SIG-M5 treated with dmso at 0.1 percent for 504 hours (cell line): ENCODE measurements at regions not wholly inside any gene's neighbourhood (a gene's known extent, or its start where the extent isn't known, plus 50 kb on each side); places are given as distances from the start of the nearest gene placed in this dataset.
"Not testable (repeated sequence)": the region's sequence is repeated elsewhere in the genome, so short reads cannot be mapped to it uniquely, and the experiment has no call there.

Source experiments
- DNase-seq: peaks from one replicate; lab custom pipeline; 2025; ENCODE audit not compliant: unreplicated experiment; lab: John Stamatoyannopoulos, UW

DNA sequence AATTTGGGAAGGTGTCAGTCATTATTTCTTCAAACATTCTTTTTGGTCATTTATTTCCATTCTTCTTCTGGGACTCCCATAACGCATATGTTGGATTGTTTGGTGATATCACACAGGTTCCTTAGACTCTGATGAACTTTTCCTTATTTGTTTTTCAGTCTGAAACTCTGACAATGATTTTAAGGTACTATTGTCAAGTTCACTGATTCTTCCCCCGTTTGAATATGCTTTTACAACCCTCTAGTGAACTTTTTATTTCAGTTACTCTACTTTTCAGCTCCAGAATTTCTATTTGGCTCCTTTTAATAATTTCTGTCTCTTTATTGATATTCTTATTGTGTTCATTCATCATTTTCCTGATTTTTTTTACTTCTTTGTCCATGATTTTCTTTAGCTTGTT is 92.5 kb upstream of the RORB start:
- no peak for DNase-seq

GRCh38 chr9:74407166-74407565 is 90.0 kb upstream of the RORB start:
- no peak for DNase-seq

DNA sequence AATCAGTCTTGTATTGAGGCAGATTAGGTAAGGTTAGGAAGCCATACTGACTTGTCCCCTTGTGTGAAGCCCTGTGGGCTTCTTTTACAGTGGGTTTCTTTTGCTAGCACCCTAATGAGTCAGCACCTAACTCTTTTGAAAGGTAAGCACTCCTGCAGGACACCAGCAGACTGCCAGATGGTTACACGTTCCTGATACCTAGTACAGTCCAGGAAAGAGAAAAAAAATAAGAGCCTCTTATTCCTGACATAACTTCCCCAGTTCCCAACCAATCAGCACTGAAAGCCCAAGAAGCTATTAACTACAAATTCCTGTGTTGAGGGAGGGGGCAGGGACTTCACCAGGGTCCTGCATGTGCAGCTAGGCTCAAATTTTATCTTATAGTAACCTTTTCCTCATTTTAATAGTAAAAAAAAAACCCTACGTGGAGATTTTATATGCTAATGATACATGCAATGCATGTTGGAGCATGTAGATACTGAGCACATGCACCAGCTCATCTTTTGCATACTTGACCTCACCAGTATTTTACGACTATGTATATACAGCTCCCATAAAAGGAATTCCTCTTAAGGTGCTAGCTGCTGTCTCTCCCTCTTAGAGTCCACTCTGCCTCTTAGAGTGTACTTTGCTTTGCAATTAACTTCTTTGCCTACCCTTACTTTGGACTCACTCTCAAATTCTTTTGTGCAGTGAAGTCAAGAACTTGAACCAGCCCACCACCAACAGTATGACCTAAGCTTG is 84.7 kb upstream of the RORB start:
- no peak for DNase-seq

GRCh38 chr9:74413876-74414275 is 83.3 kb upstream of the RORB start:
- DNase-seq = no peak

DNA sequence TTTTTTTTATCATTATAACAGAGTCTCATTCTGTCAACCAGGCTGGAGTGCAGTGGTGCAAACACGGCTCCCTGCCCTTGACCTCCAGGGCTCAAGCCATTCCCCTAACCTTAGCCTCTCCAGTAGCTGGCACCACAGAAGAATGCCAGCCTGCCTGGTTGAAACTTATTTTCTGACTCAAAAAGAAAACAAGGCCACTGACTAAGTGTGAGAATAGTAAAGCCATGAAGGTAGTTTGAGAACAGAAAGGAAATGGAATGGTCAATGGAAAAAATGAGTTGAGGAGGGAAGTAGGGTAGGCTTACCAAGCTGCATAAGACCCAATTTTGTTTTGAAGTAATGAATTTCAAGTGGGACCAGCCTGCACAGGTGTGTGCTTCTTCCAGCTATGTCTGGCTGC is 82.8 kb upstream of the RORB start:
- no peak for DNase-seq

GRCh38 chr9:74415995-74416394 is 81.1 kb upstream of the RORB start:
- no peak for DNase-seq

- not testable (repeated sequence) for DNase-seq
Measured at GRCh38 chr9:74424488-74424887, 72.6 kb upstream of the RORB start.

DNA sequence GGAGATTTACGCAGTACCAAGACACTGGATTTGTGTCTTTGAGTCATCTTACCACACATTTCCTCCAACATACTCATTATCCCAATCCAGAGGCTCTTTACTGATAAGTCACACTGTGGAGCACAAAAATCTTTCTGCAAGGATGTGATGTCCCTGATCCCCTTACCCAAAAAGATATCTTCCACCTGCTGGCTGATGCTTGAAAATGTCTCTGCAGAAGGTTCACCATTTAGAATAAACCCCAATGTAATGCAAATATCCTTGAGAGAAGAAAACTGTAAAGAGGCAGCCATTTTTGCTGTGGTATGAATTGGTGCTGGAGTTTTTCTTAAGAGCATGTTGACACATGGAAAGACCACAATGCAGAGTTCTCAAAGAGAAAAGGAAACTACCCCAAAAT is 65.7 kb upstream of the RORB start:
- no peak for DNase-seq

GRCh38 chr9:74443036-74443750 is 53.9 kb upstream of the RORB start:
- no peak for DNase-seq

DNA sequence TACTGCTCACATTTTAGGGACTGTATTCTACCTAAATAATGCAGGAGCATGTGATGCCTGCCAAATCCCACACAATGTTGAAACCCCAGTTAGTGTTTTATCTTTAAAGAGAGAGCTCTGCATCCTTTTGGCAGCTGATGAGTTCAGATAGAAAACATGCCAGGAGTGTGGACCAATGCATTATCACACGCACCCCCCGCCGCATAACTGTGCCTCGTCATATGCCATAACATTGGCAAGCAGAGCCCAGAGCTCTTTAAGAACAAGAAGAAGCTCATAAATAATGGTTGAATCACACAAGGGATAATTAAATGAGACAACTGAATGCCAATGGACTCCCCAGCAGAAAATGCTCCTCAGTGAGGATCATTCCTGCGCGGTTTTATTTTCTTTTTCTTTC is 52.8 kb upstream of the RORB start:
- no peak for DNase-seq
